Neural progenitor cell (in vitro differentiated cells): ENCODE measurements at regions not wholly inside any gene's neighbourhood (a gene's known extent, or its start where the extent isn't known, plus 50 kb on each side); places are given as distances from the start of the nearest gene placed in this dataset.
A peak's percentile ranks its signal among the peaks of the same experiment; 100 is the strongest.

ENCODE experiments used
- DNase-seq: peaks from one replicate; pipeline ENCODE4 v3.0.0-alpha.2; 2016; ENCODE audit warnings: low spot score
- H2AFZ ChIP-seq: fragments of 200-600 bp; sonication (generic); replicated peaks from 2 replicates; pipeline ENCODE4 v1.6.1; 2016; ENCODE audit warnings: antibody characterized with exemption
- H3F3A ChIP-seq: fragments of 200-600 bp; sonication (generic); 2 replicates; pipeline ENCODE4 v1.6.1; 2016; ENCODE audit warnings: antibody characterized with exemption, low read depth
- H3K27ac ChIP-seq: fragments of 200-600 bp; sonication (generic); 2 replicates; pipeline ENCODE4 v1.5.1; 2016; ENCODE audit warnings: mild to moderate bottlenecking
- H3K27me3 ChIP-seq: fragments of 200-600 bp; sonication (generic); 2 replicates; pipeline ENCODE4 v1.6.1; 2016; ENCODE audit warnings: mild to moderate bottlenecking, moderate library complexity
- H3K36me3 ChIP-seq: fragments of 200-600 bp; sonication (generic); 2 replicates; pipeline ENCODE4 v1.5.1; 2016
- H3K4me1 ChIP-seq: fragments of 200-600 bp; sonication (generic); 2 replicates; pipeline ENCODE4 v1.6.1; 2016; ENCODE audit warnings: mixed run types
- H3K4me2 ChIP-seq: fragments of 200-600 bp; sonication (generic); 2 replicates; pipeline ENCODE4 v1.6.1; 2016
- H3K4me3 ChIP-seq: fragments of 200-600 bp; sonication (generic); 2 replicates; pipeline ENCODE4 v1.5.1; 2016
- H3K79me2 ChIP-seq: fragments of 200-600 bp; sonication (generic); 2 replicates; pipeline ENCODE4 v1.6.1; 2016; ENCODE audit warnings: low read depth
- H3K9ac ChIP-seq: fragments of 200-600 bp; sonication (generic); 2 replicates; pipeline ENCODE4 v1.6.1; 2016
- H3K9me3 ChIP-seq: fragments of 200-600 bp; sonication (generic); 2 replicates; pipeline ENCODE4 v1.5.1; 2016; ENCODE audit warnings: low read depth
- H4K20me1 ChIP-seq: fragments of 200-600 bp; sonication (generic); 2 replicates; pipeline ENCODE4 v1.6.1; 2016; ENCODE audit warnings: low read depth
- H3K27ac Mint-ChIP-seq: 3 replicates; pipeline ENCODE4 v1.8.0; 2021; ENCODE audit warnings: mixed read lengths
- H3K27me3 Mint-ChIP-seq: 2 replicates; pipeline ENCODE4 v1.8.0; 2022; ENCODE audit warnings: low read depth, mild to moderate bottlenecking, inconsistent platforms, moderate library complexity, mixed read lengths; ENCODE audit not compliant: insufficient read depth
- H3K36me3 Mint-ChIP-seq: 3 replicates; pipeline ENCODE4 v1.8.0; 2021; ENCODE audit warnings: mixed read lengths
- H3K4me1 Mint-ChIP-seq: 3 replicates; pipeline ENCODE4 v1.8.0; 2021; ENCODE audit warnings: mixed read lengths
- H3K4me3 Mint-ChIP-seq: 3 replicates; pipeline ENCODE4 v1.8.0; 2021; ENCODE audit warnings: mild to moderate bottlenecking, moderate library complexity, mixed read lengths
- H3K9me3 Mint-ChIP-seq: 3 replicates; pipeline ENCODE4 v1.8.0; 2020; ENCODE audit warnings: mixed read lengths
- CTCF ChIP-seq: fragments of 200-600 bp; sonication (generic); IDR thresholded peaks from 2 replicates; pipeline ENCODE4 v1.5.1; 2017; ENCODE audit warnings: antibody characterized with exemption, mild to moderate bottlenecking
- EZH2 ChIP-seq: fragments of 200-600 bp; sonication (generic); IDR thresholded peaks from 2 replicates; pipeline ENCODE4 v1.6.1; 2017; ENCODE audit warnings: antibody characterized with exemption, mild to moderate bottlenecking, moderate library complexity
- EZH2phosphoT487 ChIP-seq: fragments of 200-600 bp; sonication (generic); IDR thresholded peaks from 2 replicates; pipeline ENCODE4 v1.6.1; 2017; ENCODE audit warnings: antibody characterized with exemption

DNA sequence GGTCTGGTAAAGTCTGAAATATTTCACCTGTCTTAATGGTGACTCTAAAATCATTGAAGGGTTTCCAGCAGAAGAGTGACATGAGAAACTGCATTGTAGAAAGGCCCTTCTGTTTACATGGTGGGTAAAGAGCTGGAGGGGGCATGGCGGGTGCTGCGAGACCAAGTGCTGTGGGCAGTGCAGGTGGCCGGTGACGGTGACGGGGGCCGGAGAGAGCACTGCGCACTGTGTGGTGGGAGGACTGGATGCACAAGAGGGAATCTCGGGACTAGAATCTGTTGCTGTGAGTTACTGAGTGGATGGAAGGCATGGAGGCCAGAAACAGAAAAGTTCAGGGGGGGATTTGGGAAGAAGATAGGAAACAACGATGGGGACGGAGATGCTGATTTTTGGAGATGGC is 218.7 kb downstream of the USP6NL start:
- Histone ChIP-seq H3K4me3 (no peak overlapping the region), H2AFZ (no peak overlapping the region), H3K36me3 (no peaks in the 10 kb centered on the region), H3K9ac (no peak overlapping the region), H3K79me2 (no peaks in the 10 kb centered on the region), H3K27me3 (no peaks in the 10 kb centered on the region), H4K20me1 (no peaks in the 10 kb centered on the region), H3K27ac (no peak overlapping the region), H3K4me2 (no peak overlapping the region), H3F3A (no peaks in the 10 kb centered on the region), H3K4me1 (no peaks in the 10 kb centered on the region), H3K9me3 (no peaks in the 10 kb centered on the region)
- H3K36me3 Mint-ChIP-seq, result no peaks in the 10 kb centered on the region
- peaks cover 14% of the 10 kb centered on the region for H3K27me3 Mint-ChIP-seq
- H3K4me3 Mint-ChIP-seq, result no peak overlapping the region
- peaks cover 7% of the 10 kb centered on the region for H3K9me3 Mint-ChIP-seq
- TF ChIP-seq EZH2phosphoT487, result no peak
- TF ChIP-seq EZH2, result no peak
- no peak for TF ChIP-seq CTCF
- no peak for DNase-seq
- peaks cover 9% of the 10 kb centered on the region for H3K4me1 Mint-ChIP-seq
- no peak overlapping the region for H3K27ac Mint-ChIP-seq

- H2AFZ ChIP-seq, result no peak overlapping the region
- no peak overlapping the region for H3K4me3 ChIP-seq
- peaks cover 17% of the 10 kb centered on the region for H3K27me3 Mint-ChIP-seq
- no peaks in the 10 kb centered on the region for H3K36me3 Mint-ChIP-seq
- no peaks in the 10 kb centered on the region for H3K9me3 ChIP-seq
- TF ChIP-seq EZH2, result no peak
- no peak for TF ChIP-seq CTCF
- no peak for TF ChIP-seq EZH2phosphoT487
- H3F3A ChIP-seq, result no peaks in the 10 kb centered on the region
- peaks cover 7% of the 10 kb centered on the region for H3K9me3 Mint-ChIP-seq
- DNase-seq, result no peak
- H4K20me1 ChIP-seq, result no peaks in the 10 kb centered on the region
- H3K27me3 ChIP-seq, result no peaks in the 10 kb centered on the region
- no peak overlapping the region for H3K4me3 Mint-ChIP-seq
- no peak overlapping the region for H3K4me2 ChIP-seq
- peaks cover 23% of the 10 kb centered on the region for H3K4me1 Mint-ChIP-seq
- H3K27ac Mint-ChIP-seq, result no peak overlapping the region
- no peak overlapping the region for H3K9ac ChIP-seq
- peaks cover 10% of the 10 kb centered on the region for H3K4me1 ChIP-seq
- H3K27ac ChIP-seq, result no peak overlapping the region
- no peaks in the 10 kb centered on the region for H3K36me3 ChIP-seq
- no peaks in the 10 kb centered on the region for H3K79me2 ChIP-seq
These were observed 222.5 kb downstream of the USP6NL start for GRCh38 chr10:11388996-11389395.

DNA sequence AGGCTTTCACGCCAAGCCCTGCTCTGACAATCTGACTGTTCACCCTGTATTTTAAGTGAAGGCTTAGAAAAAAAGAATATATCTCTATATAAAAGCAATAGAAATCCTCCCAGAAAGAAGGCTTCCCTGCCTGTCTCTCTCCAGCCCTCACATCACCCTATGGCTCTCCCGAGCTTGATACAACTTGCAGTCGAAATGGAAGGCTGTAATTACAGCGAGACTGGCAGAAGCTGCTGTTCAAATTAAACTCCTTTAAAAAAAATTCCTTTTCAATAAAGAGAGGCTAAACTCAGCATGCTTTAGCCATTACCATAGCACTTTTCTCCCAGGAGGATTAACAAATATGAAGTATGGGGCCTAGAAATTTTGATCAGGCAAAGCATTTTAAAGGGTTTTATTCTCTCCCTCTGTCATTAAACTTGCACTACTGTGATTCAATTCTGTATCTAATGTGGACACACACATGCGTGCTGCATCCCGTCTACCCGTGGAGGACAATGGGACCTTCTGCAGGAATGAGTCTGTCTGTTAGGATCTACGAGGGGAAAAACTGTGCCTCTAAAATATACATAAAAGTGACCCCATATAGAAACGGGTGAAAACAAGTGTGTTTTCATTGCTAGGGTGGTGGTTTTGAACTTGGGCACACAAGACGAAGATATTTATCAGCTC is 223.8 kb downstream of the USP6NL start:
- H3K9me3 ChIP-seq, result no peaks in the 10 kb centered on the region
- peaks cover 10% of the 10 kb centered on the region for H3K4me1 ChIP-seq
- H3K36me3 ChIP-seq, result no peaks in the 10 kb centered on the region
- Mint-ChIP-seq H3K36me3 (no peaks in the 10 kb centered on the region), H3K4me1 (peaks cover 23% of the 10 kb centered on the region), H3K4me3 (no peak overlapping the region), H3K27ac (peak overlapping the region; percentile 83), H3K9me3 (peaks cover 3% of the 10 kb centered on the region), H3K27me3 (peaks cover 12% of the 10 kb centered on the region)
- no peak for DNase-seq
- TF ChIP-seq EZH2phosphoT487, result no peak
- no peak for TF ChIP-seq EZH2
- no peak for TF ChIP-seq CTCF
- H3K9ac ChIP-seq, result no peak overlapping the region
- H4K20me1 ChIP-seq, result no peaks in the 10 kb centered on the region
- no peak overlapping the region for H3K27ac ChIP-seq
- no peak overlapping the region for H2AFZ ChIP-seq
- no peaks in the 10 kb centered on the region for H3K79me2 ChIP-seq
- no peak overlapping the region for H3K4me2 ChIP-seq
- H3K4me3 ChIP-seq, result no peak overlapping the region
- no peaks in the 10 kb centered on the region for H3F3A ChIP-seq
- no peaks in the 10 kb centered on the region for H3K27me3 ChIP-seq
